ENCODE measurements at regions not wholly inside any gene's neighbourhood (a gene's known extent, or its start where the extent isn't known, plus 50 kb on each side); places are given as distances from the start of the nearest gene placed in this dataset.

DNA sequence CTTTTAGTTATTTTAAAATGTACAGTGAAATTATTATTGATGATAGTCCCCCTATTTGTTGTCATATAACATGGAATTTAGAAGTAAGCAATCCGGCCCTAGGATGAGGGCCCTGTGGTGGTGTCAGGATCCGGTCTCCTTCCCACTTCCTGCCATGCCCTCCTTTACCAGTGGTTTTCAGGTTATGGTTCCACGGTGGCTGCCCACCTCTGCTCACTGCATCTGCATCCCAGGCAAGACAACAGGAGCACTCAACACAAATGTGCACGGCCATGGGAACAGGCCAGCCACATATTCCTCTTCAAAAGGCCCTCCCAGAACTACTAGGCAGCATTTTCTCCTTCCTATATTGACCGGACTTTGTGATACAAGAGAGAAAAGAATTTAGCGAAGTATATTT, 1007.2 kb downstream of the TBC1D22A start:
- H3K9me2 ChIP-seq (replicated peaks; ENCODE audit: low read length), result no peaks in the 10 kb centered on the region
- intact Hi-C loops (cut with micrococcal nuclease), result no loop called here
- TF ChIP-seq EZH2 (IDR thresholded peaks at IDR 0.05; ENCODE audit: low read length, unreplicated experiment) (no peak), EZH2phosphoT487 (IDR thresholded peaks at IDR 0.05; ENCODE audit: borderline replicate concordance, low read length) (no peak)
- TF ChIP-seq, protein P1, sequence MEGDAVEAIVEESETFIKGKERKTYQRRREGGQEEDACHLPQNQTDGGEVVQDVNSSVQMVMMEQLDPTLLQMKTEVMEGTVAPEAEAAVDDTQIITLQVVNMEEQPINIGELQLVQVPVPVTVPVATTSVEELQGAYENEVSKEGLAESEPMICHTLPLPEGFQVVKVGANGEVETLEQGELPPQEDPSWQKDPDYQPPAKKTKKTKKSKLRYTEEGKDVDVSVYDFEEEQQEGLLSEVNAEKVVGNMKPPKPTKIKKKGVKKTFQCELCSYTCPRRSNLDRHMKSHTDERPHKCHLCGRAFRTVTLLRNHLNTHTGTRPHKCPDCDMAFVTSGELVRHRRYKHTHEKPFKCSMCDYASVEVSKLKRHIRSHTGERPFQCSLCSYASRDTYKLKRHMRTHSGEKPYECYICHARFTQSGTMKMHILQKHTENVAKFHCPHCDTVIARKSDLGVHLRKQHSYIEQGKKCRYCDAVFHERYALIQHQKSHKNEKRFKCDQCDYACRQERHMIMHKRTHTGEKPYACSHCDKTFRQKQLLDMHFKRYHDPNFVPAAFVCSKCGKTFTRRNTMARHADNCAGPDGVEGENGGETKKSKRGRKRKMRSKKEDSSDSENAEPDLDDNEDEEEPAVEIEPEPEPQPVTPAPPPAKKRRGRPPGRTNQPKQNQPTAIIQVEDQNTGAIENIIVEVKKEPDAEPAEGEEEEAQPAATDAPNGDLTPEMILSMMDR (conservative IDR thresholded peaks at IDR 0.05; ENCODE audit: low read depth, low read length), result no peak
- H3K9ac ChIP-seq (ENCODE audit: low read length), result no peak overlapping the region
- no peaks in the 10 kb centered on the region for H3K27me3 ChIP-seq (ENCODE audit: low read length)
- H3K27ac ChIP-seq (ENCODE audit: low read length), result no peak overlapping the region
- no peaks in the 10 kb centered on the region for H4K20me1 ChIP-seq (ENCODE audit: low read length)
- H2AFZ ChIP-seq (ENCODE audit: low read length), result no peak overlapping the region
- POLR2A ChIA-PET (ENCODE audit: unreplicated experiment), result no interaction called here
- BruUV-seq (replicated peaks), result no TSS peak
- DNase-seq (no peak), ATAC-seq (no peak)
- no peak overlapping the region for H3K4me2 ChIP-seq (ENCODE audit: low read length)
- no peaks in the 10 kb centered on the region for H3F3A ChIP-seq (ENCODE audit: low read length, unreplicated experiment)
- H3K79me2 ChIP-seq (ENCODE audit: low read length), result no peaks in the 10 kb centered on the region
- CTCF ChIA-PET, result no interaction called here
- no peaks in the 10 kb centered on the region for H3K4me1 ChIP-seq (ENCODE audit: insufficient read depth, low read length)
- H3K4me3 ChIP-seq (ENCODE audit: low read length), result no peak overlapping the region
- H3K36me3 ChIP-seq (ENCODE audit: low read depth, low read length), result no peaks in the 10 kb centered on the region; the same call in 1 of the 2 replicates
- H3K9me3 ChIP-seq (ENCODE audit: low read length), result no peaks in the 10 kb centered on the region

DNA sequence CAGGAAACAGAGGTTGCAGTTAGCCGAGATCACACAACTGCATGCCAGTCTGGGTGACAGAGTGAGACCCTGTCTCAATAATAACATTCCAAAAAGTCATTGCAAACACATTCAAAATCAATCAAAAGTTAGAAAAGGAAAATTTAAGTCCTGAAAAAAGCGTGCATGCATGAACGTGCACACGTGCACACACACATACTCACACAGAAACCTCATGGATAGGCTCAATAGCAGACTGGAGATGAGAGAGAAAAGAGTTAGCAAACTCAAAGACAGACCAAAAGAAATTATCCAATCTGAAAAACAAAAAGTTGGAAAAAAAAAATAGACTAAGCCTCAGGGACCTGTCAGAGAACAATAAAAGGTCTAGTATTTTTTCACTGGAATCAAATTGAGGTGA, 1005.6 kb downstream of the TBC1D22A start:
- POLR2A ChIA-PET (ENCODE audit: unreplicated experiment), result no interaction called here
- TF ChIP-seq EZH2phosphoT487 (IDR thresholded peaks at IDR 0.05; ENCODE audit: borderline replicate concordance, low read length) (no peak), EZH2 (IDR thresholded peaks at IDR 0.05; ENCODE audit: low read length, unreplicated experiment) (no peak)
- TF ChIP-seq, protein P1 (conservative IDR thresholded peaks at IDR 0.05; ENCODE audit: low read depth, low read length), result no peak
- BruUV-seq (replicated peaks), result no TSS peak

DNA sequence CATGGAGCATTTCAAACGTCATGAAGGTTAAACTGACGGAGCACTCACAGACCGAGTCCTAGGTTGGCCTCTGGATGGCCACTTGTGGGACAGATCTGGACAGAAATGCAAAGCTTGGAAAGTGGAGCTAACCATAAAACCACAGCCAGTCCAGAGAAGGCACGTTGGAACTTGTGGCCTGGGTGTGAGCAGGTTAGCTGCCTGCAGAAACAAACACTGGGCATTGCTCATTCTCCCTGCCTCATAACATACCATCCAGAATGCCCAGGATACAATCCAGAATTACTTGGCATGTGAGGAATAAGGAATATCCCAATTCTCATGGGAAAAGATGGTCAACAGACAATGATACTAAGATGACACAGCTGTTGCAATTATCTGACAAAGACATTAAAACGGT, 1005.0 kb downstream of the TBC1D22A start:
- intact Hi-C loops (cut with micrococcal nuclease), result no loop called here
- no peaks in the 10 kb centered on the region for H4K20me1 ChIP-seq (ENCODE audit: low read length)
- H3K79me2 ChIP-seq (ENCODE audit: low read length), result no peaks in the 10 kb centered on the region
- no peak overlapping the region for H3K4me2 ChIP-seq (ENCODE audit: low read length)
- no peak overlapping the region for H3K27ac ChIP-seq (ENCODE audit: low read length)
- no peak overlapping the region for H2AFZ ChIP-seq (ENCODE audit: low read length)
- H3K36me3 ChIP-seq (ENCODE audit: low read depth, low read length), result no peaks in the 10 kb centered on the region; the same call in 1 of the 2 replicates
- no peaks in the 10 kb centered on the region for H3F3A ChIP-seq (ENCODE audit: low read length, unreplicated experiment)
- CTCF ChIA-PET, result no interaction called here
- BruUV-seq (replicated peaks), result no TSS peak
- H3K9me3 ChIP-seq (ENCODE audit: low read length), result no peaks in the 10 kb centered on the region
- TF ChIP-seq, protein P1 (conservative IDR thresholded peaks at IDR 0.05; ENCODE audit: low read depth, low read length), result no peak
- TF ChIP-seq EZH2phosphoT487 (IDR thresholded peaks at IDR 0.05; ENCODE audit: borderline replicate concordance, low read length) (no peak), EZH2 (IDR thresholded peaks at IDR 0.05; ENCODE audit: low read length, unreplicated experiment) (no peak)
- ATAC-seq, result no peak
- H3K27me3 ChIP-seq (ENCODE audit: low read length), result no peaks in the 10 kb centered on the region
- H3K4me1 ChIP-seq (ENCODE audit: insufficient read depth, low read length), result no peaks in the 10 kb centered on the region
- no peaks in the 10 kb centered on the region for H3K9me2 ChIP-seq (replicated peaks; ENCODE audit: low read length)
- POLR2A ChIA-PET (ENCODE audit: unreplicated experiment), result no interaction called here
- no peak overlapping the region for H3K4me3 ChIP-seq (ENCODE audit: low read length)
- H3K9ac ChIP-seq (ENCODE audit: low read length), result no peak overlapping the region
- DNase-seq, result no peak

More for the DNA sequence above, 1005.6 kb downstream of the TBC1D22A start:
- intact Hi-C loops (cut with micrococcal nuclease), result no loop called here
- no peaks in the 10 kb centered on the region for H3K4me1 ChIP-seq (ENCODE audit: insufficient read depth, low read length)
- H3K79me2 ChIP-seq (ENCODE audit: low read length), result no peaks in the 10 kb centered on the region
- H3K27me3 ChIP-seq (ENCODE audit: low read length), result no peaks in the 10 kb centered on the region
- no peaks in the 10 kb centered on the region for H3K9me3 ChIP-seq (ENCODE audit: low read length)
- ATAC-seq, result no peak
- no peaks in the 10 kb centered on the region; the same call in 1 of the 2 replicates for H3K36me3 ChIP-seq (ENCODE audit: low read depth, low read length)
- H3K4me3 ChIP-seq (ENCODE audit: low read length), result no peak overlapping the region
- CTCF ChIA-PET, result no interaction called here
- H3K27ac ChIP-seq (ENCODE audit: low read length), result no peak overlapping the region
- H3F3A ChIP-seq (ENCODE audit: low read length, unreplicated experiment), result no peaks in the 10 kb centered on the region
- no peak overlapping the region for H3K9ac ChIP-seq (ENCODE audit: low read length)
- no peak overlapping the region for H3K4me2 ChIP-seq (ENCODE audit: low read length)
- DNase-seq, result no peak
- H2AFZ ChIP-seq (ENCODE audit: low read length), result no peak overlapping the region
- H3K9me2 ChIP-seq (replicated peaks; ENCODE audit: low read length), result no peaks in the 10 kb centered on the region
- H4K20me1 ChIP-seq (ENCODE audit: low read length), result no peaks in the 10 kb centered on the region

Measured in PC-3 (cell line).